ENCODE measurements at regions not wholly inside any gene's neighbourhood (a gene's known extent, or its start where the extent isn't known, plus 50 kb on each side); places are given as distances from the start of the nearest gene placed in this dataset.

DNA sequence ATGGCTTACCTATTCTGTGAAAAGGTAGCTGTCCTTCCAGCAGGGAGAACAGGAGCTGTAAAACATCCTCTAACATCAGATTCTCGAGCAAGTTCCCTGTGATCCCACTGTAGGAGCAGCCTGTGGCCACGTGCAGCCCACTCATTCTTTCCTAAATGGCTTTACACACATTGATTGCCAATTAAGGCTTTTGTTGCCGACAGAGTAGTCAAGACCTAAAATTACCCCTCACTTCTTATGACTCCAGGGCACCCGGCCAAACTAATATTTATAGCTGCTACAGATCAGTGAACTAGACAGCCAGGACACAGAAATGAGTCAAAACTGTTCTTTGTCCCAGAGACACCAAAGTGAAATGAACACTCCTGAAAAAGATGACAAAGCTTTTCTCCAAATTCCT is 832.1 kb downstream of the SORCS3 start:
- DNase-seq (ENCODE audit: low read depth, low spot score): no peak
- in situ Hi-C loops (cut with HindIII; ENCODE audit: low pct_unique_long_range_greater_than_20kb, low sequenced_read_pairs): no loop called here

DNA sequence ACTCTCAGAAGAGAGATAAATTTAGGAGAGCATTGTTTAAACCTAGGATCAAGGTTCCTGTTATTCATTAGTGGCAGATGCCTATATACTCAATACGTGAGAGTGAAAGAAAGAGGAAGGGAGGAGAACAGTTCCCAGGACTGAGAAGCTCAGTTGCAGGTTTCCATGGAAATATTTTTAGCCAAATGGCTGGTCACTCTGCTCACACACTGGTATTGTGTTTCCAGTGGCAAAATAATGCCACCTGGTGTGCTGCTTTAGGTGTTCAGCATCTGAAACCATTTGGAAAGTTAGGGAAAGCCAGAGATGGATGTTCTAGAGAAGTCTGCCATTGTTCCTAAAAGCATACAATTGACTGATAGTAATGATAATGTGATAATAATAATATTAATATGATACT is 827.7 kb downstream of the SORCS3 start:
- in situ Hi-C loops (cut with HindIII; ENCODE audit: low pct_unique_long_range_greater_than_20kb, low sequenced_read_pairs): no loop called here

DNA sequence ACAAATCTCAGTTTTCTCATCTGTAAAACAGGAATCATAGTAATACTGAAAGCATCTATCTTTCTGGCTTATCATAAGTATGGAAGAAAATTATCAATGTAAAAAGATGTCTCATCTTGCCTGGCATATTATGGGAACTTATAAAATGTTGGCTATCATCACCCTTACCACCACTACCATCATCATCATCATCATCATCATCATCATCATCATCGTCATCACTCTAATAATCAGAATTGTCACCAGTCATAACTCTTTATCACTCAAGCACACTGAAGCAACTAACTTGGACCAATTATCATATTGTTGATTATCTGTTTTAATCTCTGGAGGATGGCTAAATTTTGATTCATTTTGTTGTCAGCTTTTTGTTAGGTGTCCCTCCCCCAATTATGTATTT is 825.4 kb downstream of the SORCS3 start:
- in situ Hi-C loops (cut with HindIII; ENCODE audit: low pct_unique_long_range_greater_than_20kb, low sequenced_read_pairs): no loop called here
- DNase-seq (ENCODE audit: low read depth, low spot score): no peak

More for the DNA sequence above, 827.7 kb downstream of the SORCS3 start:
- no peak for DNase-seq (ENCODE audit: low read depth, low spot score)

DNA sequence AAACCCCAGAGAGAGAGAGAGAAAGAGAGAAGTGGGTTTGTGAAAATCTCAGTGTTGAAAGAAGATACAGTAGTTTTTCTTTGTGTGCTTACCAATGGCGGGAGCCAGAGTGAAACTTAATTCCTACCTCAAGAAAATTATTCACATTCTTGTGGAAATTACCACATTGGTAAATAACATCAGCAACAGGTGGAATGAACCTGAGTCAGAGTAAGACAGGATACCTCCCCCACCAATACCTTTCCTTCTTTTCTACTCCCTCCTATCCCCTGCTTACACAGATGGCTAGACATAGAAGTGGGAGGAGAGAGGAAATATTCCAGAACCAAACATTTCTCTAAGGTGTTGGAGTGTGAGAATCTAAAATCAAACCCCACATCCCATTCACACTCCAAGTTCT is 793.9 kb downstream of the SORCS3 start:
- no peak for DNase-seq (ENCODE audit: low read depth, low spot score)
- in situ Hi-C loops (cut with HindIII; ENCODE audit: low pct_unique_long_range_greater_than_20kb, low sequenced_read_pairs): no loop called here

DNA sequence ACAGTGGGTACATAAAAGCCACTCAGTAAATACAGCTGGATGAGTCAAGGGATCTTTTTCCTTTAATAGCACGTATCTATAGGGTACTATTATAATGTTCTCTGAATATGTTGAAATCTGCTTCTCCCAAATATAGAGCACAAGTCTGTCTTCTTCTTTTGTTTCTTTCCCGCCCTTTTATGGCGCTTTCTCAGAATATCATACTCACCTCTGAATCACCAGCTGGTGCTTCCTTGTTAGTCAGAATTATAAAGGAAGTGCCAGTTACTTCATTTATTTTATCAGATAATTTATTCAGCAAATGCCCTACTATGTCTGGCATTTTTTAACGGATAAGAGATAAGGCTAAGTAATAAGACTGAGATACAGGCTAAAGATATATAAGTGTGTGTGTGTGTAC is 772.9 kb downstream of the SORCS3 start:
- in situ Hi-C loops (cut with HindIII; ENCODE audit: low pct_unique_long_range_greater_than_20kb, low sequenced_read_pairs): no loop called here
- no peak for DNase-seq (ENCODE audit: low read depth, low spot score)

DNA sequence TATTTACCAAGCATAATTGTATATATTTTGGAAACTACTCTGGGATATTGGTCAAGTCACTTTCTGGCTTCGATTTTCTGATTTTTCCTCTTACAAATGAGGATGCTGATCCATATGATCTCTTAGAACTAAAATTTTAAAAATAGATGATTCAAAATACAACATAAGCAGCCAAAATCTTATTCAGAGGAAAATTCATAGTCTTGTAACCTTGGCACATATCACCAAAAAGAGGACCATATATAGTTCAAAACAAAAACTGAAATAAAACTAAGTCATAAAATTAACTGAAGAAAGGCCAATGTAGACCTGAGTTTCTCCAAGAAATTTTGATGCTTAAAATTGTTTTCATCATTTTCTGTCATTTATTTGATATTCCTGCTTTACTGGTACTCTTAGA is 768.3 kb downstream of the SORCS3 start:
- in situ Hi-C loops (cut with HindIII; ENCODE audit: low pct_unique_long_range_greater_than_20kb, low sequenced_read_pairs): no loop called here

DNA sequence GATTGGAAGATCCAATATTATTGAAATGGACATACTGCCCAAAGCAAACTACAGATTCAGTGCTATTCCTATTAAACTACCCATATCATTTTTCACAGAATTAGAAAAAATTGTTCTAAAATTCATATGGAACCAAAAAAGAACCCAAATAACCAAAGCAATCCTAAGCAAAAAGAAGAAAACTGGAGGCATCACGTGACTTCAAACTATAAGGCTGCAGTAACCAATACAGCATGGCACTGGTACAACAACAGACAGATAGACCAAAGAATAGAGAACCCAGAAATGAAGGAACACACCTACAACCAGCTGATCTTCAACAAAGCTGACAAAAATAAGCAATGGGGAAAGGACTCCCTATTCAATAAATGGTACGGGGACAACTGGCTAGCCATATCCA is 765.4 kb downstream of the SORCS3 start:
- in situ Hi-C loops (cut with HindIII; ENCODE audit: low pct_unique_long_range_greater_than_20kb, low sequenced_read_pairs): no loop called here
- DNase-seq (ENCODE audit: low read depth, low spot score): no peak

More for the DNA sequence above, 768.3 kb downstream of the SORCS3 start:
- no peak for DNase-seq (ENCODE audit: low read depth, low spot score)

DNA sequence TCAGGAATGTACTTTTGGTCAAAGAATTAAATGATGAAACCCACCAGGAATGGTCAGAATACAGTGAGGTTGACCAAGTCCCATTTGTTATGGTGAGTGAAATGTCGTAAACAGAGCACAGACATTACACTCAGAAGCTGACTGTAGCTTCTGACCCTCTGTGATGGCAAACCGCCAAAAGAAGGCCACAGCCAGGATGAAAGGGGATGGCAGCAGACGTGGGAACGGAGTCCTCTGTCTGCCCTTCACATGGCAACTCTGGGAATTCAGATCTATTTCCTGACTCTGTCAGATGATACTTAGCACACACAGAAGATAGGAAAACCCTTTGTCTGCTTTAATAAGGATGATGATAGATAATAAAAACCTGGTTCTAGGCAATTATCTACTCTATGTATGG is 757.1 kb downstream of the SORCS3 start:
- in situ Hi-C loops (cut with HindIII; ENCODE audit: low pct_unique_long_range_greater_than_20kb, low sequenced_read_pairs): no loop called here
- DNase-seq (ENCODE audit: low read depth, low spot score): peak; percentile 26

DNA sequence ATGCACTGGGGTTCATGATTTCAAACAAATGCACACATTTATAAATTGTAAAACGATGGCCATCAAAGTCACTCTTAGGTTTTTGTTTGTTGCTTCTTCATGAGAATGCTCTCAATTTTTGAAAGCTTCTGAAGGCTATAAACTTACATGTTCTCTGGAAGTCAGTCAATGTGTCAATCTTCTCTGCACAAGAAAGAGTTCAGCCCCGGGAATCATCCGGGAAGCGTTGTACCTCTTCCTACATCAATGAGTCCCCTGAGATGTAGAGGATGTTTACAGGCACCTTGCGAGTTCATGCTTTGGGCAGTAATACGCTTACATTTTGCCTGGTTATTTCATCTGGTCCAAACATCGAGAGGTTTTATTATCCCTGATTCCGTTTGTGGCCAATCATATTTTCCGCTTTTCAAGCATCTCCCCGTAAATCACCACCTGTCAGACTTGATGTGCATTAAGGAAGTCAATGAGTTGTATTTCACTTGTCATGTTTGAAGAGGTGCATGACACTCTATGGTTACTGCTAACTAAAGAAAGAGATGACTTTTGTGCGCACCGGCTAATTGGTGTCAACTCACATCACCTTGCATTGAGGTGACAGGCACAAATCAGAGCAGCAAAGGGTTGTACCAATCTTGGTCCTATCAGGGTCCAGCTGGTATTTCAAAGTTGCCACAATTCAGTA is 750.7 kb downstream of the SORCS3 start:
- in situ Hi-C loops (cut with HindIII; ENCODE audit: low pct_unique_long_range_greater_than_20kb, low sequenced_read_pairs): no loop called here
- DNase-seq (ENCODE audit: low read depth, low spot score): no peak

DNA sequence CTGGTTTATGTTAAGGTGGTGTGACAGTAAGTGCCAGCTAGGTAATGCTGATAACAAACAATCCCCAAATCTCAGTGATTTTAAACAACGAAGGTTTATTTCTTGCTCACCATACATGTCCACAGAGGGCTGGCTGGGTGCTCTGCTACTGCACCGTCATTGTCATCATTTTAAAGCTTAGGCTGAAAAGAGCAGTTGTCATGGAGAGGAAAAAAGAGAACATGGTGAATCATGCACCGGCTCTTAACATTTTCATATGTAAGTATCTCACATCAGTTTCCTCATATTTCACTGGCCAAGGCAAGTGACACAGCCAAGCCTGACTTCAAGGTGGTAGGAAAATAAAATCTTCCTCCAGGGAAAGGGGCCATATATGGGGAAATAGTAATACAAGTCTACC is 746.9 kb downstream of the SORCS3 start:
- in situ Hi-C loops (cut with HindIII; ENCODE audit: low pct_unique_long_range_greater_than_20kb, low sequenced_read_pairs): no loop called here
- no peak for DNase-seq (ENCODE audit: low read depth, low spot score)

DNA sequence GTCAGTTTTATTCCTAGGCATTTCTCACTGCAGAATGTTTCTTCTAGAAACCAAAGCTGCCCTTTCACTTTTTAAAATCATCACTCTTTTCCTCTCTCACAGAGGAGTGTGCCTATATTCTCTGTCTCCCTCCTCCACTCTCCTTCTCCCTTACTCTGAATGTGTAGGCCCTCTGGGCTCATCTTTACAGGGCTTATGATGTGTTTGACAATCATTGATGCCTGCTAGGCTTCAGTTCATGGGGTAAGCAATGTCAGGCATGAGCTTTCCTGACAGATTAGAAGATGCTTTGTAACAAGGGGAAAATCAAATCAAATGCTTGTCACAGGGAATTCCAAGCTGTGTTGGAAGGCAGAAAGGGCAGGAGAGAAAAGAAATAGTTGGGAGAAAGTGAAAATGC is 742.9 kb downstream of the SORCS3 start:
- no peak for DNase-seq (ENCODE audit: low read depth, low spot score)
- in situ Hi-C loops (cut with HindIII; ENCODE audit: low pct_unique_long_range_greater_than_20kb, low sequenced_read_pairs): no loop called here

DNA sequence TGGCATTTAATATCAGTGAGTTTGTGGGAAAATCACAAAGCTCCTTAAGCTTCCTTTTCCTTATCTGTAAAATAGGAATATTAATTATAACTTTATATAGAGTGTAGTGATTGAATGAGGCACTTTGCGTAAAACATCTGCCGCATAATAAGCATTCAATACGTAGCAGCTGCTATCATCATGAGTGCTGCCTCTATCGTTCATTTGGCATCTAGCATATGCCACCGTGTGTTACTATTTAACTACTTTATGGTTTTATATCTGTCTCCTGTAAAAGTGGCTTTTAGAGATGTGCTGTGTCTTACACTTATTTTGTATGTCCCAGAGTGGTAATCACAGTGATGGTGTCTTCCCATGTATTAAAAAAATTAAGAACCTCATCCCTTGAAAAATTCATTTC is 729.6 kb downstream of the SORCS3 start:
- in situ Hi-C loops (cut with HindIII; ENCODE audit: low pct_unique_long_range_greater_than_20kb, low sequenced_read_pairs): no loop called here
- DNase-seq (ENCODE audit: low read depth, low spot score): no peak

DNA sequence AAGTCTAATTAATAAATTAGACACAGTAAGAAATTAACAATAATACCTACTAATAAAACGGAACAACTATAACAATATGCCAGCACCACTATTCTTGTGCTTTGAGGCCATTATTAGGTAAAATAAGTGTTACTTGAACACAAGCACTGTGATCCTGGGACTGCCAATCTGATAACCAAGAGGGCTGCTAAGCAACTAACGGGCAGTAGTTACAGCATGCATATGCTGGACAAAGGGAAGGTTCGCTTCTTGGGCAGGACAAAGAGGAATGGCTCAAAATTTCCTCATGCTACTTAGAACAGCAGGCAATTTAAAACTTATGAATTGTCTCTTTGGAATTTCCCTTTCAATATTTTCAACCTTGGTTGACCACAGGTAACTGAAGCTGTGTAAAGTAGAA is 718.6 kb downstream of the SORCS3 start:
- in situ Hi-C loops (cut with HindIII; ENCODE audit: low pct_unique_long_range_greater_than_20kb, low sequenced_read_pairs): no loop called here
- DNase-seq (ENCODE audit: low read depth, low spot score): no peak

DNA sequence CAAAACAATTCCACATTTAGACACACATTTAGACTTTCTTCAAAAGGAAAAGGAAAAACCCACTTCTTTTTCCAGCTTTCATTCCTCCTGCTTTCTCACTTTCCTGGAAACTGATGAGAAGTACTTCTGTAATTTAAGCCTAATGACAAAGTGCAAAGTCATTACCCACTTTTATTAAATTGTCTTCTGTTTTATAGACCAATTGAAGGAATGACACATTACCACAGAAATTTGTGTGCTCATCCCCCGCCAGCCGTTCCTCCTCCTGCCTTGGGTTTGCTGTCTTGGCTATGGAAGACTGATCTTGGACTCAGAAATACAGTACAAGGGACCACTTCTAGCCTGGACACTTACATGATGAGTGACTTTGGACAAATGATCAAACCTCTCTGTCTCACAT is 717.8 kb downstream of the SORCS3 start:
- DNase-seq (ENCODE audit: low read depth, low spot score): no peak
- in situ Hi-C loops (cut with HindIII; ENCODE audit: low pct_unique_long_range_greater_than_20kb, low sequenced_read_pairs): no loop called here

DNA sequence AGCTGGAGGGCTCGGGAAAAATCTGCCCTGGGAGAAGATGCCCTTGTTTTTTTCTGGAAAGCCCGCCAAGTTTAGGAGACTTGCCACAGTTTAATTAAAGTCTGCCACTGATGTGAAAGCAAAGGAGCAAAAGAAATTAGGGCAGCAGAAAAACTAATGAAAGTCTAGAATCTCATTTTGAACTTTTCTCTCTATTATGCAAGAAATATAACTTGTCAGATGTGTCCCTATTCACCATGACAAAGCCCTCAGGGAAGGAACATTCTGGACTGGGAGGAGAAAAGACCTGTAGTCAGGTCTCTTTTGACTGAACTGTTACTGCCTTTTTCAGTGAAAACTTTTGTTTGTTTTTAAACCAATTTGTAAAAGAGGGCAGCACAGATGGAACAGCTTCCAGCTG is 715.5 kb downstream of the SORCS3 start:
- in situ Hi-C loops (cut with HindIII; ENCODE audit: low pct_unique_long_range_greater_than_20kb, low sequenced_read_pairs): no loop called here
- DNase-seq (ENCODE audit: low read depth, low spot score): no peak

DNA sequence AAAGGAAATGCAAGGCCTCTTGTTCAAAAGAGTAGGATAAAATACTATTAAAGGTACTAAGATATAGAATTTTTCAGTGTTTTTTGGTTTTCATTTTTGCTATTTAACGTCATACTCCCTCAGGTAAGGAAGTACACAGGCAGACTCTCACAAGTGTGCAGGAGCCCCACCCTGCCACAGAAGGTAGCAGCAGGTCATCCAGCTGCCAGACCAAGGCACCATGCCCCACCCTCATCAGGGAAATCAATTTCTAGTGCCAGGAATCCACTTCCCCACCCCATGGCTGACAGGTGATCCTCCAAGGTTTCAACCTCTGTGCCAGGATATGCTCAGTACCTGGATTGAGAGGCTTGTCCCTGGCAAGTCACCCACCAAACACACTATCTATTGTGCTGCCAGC is 712.9 kb downstream of the SORCS3 start:
- in situ Hi-C loops (cut with HindIII; ENCODE audit: low pct_unique_long_range_greater_than_20kb, low sequenced_read_pairs): no loop called here
- DNase-seq (ENCODE audit: low read depth, low spot score): no peak

DNA sequence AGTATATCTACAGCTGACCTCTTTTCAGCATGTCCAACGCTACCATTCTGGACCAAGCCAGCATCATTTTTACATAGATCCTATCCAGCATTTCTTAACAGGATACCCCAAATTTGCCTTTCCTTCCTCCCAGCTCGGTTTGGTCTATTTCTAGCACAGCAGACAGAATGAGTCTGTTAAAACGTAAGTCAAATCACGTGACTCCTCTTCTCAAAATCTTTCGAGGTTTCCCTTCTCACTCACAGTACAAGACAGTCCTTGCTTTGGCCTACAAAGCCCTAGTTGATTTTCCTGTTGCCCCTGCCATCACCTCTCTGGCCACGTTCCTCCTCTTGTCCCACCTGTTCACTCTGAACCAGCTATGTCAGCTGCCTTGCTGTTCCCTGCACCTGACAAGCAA is 711.7 kb downstream of the SORCS3 start:
- DNase-seq (ENCODE audit: low read depth, low spot score): no peak
- in situ Hi-C loops (cut with HindIII; ENCODE audit: low pct_unique_long_range_greater_than_20kb, low sequenced_read_pairs): no loop called here

DNA sequence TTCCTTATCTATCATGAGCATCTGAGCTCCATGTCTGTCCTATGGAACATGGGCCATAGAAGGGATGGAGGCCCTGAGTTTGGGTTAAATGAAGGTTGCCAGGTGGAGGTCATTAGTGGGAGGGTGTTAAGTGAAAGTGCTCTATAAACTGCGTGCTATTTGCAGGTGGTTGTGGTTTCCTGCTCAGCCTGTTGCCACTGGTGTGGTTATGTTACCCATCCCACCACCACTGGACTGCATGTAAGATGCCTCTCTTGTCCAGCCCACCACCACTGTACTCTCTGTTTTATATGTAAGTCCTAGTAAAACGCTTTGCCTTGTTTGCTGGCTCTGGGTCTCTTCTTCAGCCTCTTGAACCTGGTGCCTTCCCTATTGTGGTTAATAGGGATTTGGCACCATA is 711.2 kb downstream of the SORCS3 start:
- in situ Hi-C loops (cut with HindIII; ENCODE audit: low pct_unique_long_range_greater_than_20kb, low sequenced_read_pairs): no loop called here
- no peak for DNase-seq (ENCODE audit: low read depth, low spot score)

DNA sequence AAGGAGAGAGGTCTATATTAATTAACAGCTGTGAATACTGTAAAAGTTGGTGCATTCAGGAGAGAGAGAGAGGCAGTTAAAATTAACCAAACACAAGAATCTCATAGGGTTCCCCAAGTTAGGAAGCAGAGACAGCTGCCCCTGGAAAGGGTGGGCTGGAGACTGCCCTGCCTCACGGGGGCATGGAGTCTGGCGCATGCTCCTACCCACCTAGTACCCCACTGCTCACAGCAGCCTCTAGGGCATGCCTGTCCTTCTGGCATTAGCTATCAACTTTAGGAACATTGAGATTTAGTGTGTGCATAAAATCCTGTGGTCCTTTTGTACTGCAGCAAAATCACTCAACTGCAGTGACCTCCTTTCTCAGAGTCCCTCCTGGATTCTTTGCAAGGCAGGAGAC is 710.1 kb downstream of the SORCS3 start:
- in situ Hi-C loops (cut with HindIII; ENCODE audit: low pct_unique_long_range_greater_than_20kb, low sequenced_read_pairs): no loop called here
- no peak for DNase-seq (ENCODE audit: low read depth, low spot score)

DNA sequence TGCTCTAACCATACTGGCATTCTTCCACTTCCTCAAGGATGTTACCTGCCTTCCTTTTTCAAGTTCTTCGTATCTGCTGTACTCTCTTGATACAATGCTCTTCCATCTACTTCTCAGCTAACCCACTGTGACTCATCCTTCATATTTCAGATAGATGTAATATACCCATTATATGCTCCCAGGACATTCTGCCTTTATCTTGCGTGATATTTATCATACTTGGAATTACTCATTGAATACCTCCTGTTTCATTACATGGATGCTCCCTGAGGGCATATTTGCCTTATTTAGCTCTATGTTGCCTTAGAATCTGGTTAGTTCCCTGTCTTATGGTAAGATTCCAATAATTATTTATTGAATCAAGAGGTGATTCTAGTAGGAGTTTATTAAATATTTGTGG is 706.4 kb downstream of the SORCS3 start:
- in situ Hi-C loops (cut with HindIII; ENCODE audit: low pct_unique_long_range_greater_than_20kb, low sequenced_read_pairs): no loop called here

More for the DNA sequence above, 706.4 kb downstream of the SORCS3 start:
- no peak for DNase-seq (ENCODE audit: low read depth, low spot score)
